ENCODE measurements at regions not wholly inside any gene's neighbourhood (a gene's known extent, or its start where the extent isn't known, plus 50 kb on each side); places are given as distances from the start of the nearest gene placed in this dataset.

DNA sequence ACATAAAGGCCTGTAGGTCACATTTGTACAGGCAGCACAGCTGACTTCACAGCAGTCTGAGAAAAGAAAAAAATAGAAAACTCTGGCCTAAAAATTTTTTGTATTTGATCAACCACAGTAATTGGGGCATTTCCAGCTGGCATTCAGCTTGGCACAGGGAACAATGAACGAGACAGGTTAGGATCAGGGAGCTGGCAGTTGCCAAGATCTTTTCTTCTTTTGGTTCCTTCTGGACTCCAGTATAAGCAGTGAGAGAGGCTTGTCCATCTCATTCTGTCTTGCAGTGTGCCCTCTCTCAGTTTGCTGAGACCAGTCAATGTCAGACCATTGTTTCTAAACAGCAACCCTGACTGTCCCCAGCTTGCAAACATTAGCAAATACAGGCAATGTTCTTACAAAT lies 601.1 kb downstream of the TLR4 start:
- no peak for DNase-seq (ENCODE audit: low spot score)

DNA sequence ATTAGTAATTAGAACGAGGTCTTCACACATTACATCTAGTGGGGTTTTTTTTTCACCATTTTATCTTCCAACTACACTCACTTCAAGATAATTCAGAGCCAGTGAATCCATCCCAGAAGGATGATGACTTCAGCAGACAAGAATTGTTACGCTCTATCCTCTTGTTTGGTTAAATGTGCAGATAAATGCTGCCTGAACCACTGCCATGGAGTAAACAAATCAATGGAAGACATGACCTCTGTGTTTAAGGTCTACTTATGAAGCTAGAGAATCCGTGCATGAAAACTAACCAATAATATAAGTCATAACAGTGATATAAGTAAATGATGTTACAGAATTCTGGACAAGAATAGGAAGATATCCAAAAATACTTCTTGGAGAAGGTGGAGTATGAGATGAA lies 602.6 kb downstream of the TLR4 start:
- DNase-seq (ENCODE audit: low spot score), result no peak

DNA sequence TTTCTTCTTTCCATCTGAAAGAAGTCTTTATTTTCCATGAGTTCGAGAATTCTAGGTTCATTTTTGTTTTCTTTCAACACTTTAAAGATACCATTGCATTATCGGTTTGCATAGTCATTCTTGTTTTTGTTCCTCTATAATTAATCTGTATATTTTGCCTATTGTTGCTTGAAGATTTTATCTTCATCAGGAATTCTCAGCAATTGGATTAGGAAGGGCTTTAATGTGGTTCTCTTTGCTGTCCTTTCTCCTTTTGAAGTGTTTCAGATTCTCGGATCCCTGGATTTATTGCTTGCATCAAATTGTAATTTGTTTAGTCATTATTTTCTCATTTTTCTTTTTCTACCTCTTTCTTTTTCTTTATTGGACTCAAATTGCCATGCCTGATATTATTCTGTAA lies 609.8 kb downstream of the TLR4 start:
- DNase-seq (ENCODE audit: low spot score), result no peak

DNA sequence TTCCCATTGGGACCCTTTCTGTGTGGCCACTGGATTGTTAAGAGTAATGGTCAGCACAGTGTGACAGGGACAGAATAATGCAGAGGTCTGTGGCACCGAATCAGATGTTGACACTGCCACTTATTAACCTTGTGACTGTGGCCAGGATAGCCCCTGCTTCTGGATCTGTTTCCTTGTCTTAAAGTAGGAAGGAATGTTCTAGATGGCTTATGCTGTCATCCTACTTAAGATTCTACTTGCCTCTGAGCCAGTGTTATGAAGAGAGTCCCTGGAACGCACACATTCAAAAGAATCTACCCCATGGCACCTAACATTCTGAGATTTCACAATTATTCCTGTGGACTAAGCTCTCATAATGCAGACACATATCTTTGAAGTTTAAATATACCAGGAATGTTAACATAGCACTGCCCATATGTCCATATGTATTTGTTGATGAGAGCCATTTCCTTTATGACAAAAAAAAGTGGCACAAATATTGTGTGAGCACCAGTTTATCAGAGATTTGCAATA lies 612.7 kb downstream of the TLR4 start:
- no peak for DNase-seq (ENCODE audit: low spot score)

GRCh38 chr9:118318770-118319431 lies 614.7 kb downstream of the TLR4 start:
- DNase-seq (ENCODE audit: low spot score), result no peak

DNA sequence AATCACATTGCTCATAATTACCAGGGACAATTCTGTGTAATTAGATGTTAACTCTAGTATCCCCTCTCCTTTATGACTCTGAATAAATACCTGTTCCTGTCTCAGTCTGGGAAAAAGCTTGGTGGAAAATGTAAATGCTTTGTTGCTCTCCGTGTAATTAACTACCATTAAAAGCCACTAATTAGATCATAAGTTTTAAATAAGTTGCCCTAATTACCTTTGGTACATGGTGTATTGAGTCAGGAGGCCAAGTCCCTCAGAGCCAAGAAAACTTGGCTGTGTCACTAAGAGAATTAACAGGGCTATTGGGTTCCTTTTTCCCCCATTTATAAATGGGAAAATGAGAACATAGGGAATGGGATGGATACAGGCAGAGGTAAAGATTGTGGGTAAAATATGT lies 617.6 kb downstream of the TLR4 start:
- DNase-seq (ENCODE audit: low spot score), result no peak

DNA sequence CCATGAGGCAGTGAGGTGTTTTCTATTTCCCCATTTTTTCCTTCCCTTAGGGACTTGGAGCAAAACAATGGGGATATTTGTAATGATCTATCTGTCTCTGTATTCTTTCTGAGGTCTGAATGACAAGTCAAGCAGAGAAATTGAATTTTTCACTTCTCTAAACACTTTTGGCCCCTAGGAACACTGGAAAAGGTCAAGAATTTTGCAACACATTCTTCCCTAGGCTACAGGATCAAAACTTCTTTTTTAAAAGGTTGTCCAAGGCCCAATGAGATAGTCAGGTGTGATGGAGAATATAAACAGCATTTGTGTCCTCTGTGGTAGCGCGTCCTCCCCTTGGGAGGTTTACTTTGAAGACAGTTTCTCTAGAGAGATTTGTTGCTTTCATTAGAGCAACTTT lies 620.5 kb downstream of the TLR4 start:
- DNase-seq (ENCODE audit: low spot score), result no peak

GRCh38 chr9:118325757-118326156 lies 621.6 kb downstream of the TLR4 start:
- no peak for DNase-seq (ENCODE audit: low spot score)

DNA sequence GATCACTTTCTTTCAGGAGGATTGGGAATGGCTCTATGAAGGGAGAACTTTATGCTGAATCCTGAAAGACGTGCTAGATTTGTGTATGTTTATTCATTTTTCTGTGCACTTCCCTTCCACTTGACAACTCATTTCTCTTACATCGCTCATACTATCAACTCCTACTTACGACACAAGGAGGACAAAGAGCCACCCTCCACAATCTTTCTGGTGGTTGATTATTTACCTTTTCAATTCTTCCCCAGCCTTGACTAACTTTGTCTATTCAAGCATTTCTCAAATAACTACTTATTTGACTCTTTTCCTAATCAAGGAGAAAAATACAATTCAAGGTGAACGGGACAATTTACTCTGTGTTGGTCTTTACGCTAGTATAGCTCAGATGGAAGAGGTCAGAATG lies 622.1 kb downstream of the TLR4 start:
- DNase-seq (ENCODE audit: low spot score), result no peak

- no peak for DNase-seq (ENCODE audit: low spot score)
These were observed 626.2 kb downstream of the TLR4 start for GRCh38 chr9:118330191-118330986.

DNA sequence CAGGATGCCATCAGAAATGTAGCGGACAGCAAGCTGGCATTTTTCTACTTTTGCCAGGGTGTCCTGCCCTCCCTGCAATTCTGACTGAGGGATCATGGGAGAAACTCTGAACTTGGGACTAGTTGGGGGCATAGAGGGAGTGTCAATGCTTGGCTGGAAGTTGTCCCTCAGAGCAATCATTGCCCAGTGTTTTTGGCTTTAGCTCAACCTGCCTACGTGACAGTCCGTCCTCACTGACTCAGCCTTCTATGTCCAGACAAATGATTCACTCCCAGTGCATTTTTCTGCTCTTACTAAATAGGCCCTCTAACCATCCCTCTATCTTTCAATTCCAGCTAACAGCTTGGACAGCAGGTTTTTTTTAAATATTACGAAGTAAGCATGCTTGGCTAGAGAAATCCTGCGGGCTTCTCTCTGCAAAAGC lies 627.4 kb downstream of the TLR4 start:
- DNase-seq (ENCODE audit: low spot score), result no peak

- no peak for DNase-seq (ENCODE audit: low spot score)
These were observed 632.2 kb downstream of the TLR4 start for GRCh38 chr9:118336250-118336942.

- no peak for DNase-seq (ENCODE audit: low spot score)
These were observed 632.7 kb downstream of the TLR4 start for GRCh38 chr9:118336943-118337330.

GRCh38 chr9:118360036-118360435 lies 655.8 kb downstream of the TLR4 start:
- no peak for DNase-seq (ENCODE audit: low spot score)

DNA sequence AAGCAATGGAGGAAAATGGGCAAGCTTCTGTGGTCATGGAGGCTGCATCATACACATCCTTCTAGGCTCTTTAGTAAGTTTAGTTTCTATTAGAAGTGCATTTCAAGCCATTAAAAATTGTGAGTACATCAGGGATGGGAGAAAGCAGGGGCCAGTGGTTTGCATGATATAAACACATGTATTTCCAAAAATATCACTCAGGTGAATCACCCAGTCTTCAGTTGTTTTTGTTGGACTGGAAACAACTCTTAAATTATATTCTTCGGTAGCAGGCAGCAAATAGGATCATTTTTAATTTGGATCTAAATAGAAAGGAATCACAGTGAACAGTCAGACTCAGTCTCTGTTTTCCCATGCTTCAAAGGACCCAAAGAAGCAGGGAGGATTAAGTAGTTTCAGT lies 657.9 kb downstream of the TLR4 start:
- no peak for DNase-seq (ENCODE audit: low spot score)

DNA sequence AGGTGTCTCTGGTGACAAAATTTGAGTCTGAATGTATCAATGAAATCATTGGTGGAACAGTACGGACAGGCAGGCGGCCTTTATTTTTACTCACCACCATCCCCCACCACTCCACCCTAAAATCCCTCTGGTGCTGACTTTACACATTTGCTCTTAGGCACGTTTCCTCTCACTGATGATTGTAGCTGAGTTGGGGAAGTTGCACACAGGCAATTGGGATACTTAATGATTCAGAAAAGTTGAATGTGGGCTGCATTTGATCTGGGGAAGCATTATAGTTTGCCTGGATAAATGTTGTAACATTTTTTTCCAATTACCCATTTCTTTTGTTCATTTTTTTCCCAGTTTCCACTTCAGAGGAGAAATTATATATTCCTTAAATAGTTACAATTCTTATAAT lies 658.4 kb downstream of the TLR4 start:
- DNase-seq (ENCODE audit: low spot score), result no peak

- DNase-seq (ENCODE audit: low spot score), result no peak
These were observed 660.3 kb downstream of the TLR4 start for GRCh38 chr9:118364266-118365106.

DNA sequence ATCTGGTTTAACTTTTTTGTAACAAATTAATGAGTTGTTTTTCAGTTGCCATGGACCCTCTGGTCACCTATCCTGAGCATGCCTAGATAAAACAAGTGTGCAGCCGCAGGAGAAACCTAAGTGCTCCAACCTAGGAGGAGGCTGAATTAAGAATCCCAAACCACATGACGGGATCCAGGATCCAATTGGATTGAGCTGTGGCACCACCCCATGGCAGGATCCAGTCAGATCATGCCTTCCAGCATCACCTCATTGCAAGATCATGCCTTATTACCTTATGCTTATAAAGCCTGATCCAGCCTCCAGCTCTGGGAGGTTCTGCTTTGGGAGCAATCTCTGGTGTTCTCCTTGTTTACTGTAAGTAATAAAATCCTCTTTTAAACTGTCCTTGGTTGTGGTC lies 662.0 kb downstream of the TLR4 start:
- DNase-seq (ENCODE audit: low spot score), result no peak

- no peak for DNase-seq (ENCODE audit: low spot score)
These were observed 663.2 kb downstream of the TLR4 start for GRCh38 chr9:118367383-118367782.

DNA sequence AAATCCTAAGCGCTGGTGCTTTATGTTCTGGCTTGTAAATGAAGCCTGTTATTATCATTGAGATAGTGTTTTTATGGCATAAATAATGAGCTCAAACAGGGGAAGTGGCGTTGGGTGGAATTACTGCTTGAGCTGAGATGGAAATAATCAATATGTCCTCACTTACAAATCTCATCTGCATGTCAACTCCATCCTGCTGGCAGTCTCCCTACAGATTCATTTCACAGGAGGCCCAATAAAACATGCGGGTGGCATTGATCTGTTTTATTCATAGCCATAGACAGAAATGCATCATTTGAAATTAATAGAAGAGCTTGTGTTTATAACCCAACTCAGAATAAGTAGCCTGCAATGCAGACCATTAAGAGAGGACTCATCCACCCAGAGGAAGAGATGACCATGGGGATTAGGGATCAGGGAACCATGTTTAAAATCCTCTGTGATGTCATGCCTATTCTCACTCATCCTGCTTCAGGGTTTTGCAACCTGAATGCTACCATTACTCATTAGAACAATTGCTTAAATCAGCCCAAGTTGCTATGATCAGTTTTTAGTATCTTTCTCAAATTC lies 680.4 kb downstream of the TLR4 start:
- no peak for DNase-seq (ENCODE audit: low spot score)

- no peak for DNase-seq (ENCODE audit: low spot score)
These were observed 691.2 kb downstream of the TLR4 start for GRCh38 chr9:118395415-118395814.

DNA sequence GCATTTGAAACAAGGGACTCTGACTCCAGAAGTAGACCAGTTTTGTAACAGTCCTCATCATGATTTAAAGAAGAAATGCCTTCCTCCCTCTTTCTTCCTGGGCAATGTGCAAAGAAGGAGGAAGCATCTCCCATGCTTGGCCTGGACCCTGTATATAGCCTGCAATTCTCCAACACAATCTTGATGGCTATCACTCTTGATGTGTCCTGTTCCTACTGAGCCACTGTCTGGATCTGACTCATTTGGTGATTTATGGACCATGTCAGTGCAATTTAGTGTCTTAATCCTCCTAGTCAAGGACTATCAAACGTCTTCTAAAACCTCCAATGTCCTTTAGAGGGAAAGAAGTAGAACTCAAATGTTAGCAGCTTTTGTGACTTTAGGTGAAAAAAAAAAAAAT lies 697.3 kb downstream of the TLR4 start:
- no peak for DNase-seq (ENCODE audit: low spot score)
